OCI-LY3 (cell line): ENCODE measurements at regions not wholly inside any gene's neighbourhood (a gene's known extent, or its start where the extent isn't known, plus 50 kb on each side); places are given as distances from the start of the nearest gene placed in this dataset.

Experiments
- EZH2phosphoT487 ChIP-seq: fragments of 200-600 bp; shearing (Covaris generic); IDR thresholded peaks from 2 replicates; pipeline ENCODE4 v1.6.1; 2018; ENCODE audit warnings: antibody characterized with exemption, mixed run types, low read depth
- TF ChIP-seq, protein P1 (sequence below): fragments of 200-600, 300-600 bp; sonication (generic); IDR thresholded peaks from 2 replicates; pipeline ENCODE4 v1.5.1; 2014; ENCODE audit warnings: antibody characterized with exemption, low read length, low read depth

DNA sequence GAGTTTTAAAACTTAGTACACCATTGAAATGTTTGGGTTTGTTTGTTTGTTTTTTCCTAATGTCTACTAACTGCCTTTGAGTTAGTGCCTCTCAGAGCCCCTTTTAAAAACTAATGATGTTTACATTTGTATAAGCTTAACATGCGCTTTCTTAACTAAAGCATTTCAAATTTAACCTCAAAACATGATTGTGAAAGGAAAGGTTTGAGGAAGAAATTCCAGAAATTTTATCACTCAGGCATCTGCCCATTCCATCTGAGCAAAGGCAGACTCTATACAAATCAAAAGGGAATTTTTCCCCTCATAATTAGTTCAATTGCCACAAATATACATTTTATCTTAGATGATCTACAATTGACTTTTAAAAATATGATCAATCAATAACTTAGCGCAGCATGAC lies 230.7 kb upstream of the CAND1 start:
- TF ChIP-seq, protein P1, sequence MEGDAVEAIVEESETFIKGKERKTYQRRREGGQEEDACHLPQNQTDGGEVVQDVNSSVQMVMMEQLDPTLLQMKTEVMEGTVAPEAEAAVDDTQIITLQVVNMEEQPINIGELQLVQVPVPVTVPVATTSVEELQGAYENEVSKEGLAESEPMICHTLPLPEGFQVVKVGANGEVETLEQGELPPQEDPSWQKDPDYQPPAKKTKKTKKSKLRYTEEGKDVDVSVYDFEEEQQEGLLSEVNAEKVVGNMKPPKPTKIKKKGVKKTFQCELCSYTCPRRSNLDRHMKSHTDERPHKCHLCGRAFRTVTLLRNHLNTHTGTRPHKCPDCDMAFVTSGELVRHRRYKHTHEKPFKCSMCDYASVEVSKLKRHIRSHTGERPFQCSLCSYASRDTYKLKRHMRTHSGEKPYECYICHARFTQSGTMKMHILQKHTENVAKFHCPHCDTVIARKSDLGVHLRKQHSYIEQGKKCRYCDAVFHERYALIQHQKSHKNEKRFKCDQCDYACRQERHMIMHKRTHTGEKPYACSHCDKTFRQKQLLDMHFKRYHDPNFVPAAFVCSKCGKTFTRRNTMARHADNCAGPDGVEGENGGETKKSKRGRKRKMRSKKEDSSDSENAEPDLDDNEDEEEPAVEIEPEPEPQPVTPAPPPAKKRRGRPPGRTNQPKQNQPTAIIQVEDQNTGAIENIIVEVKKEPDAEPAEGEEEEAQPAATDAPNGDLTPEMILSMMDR, result no peak
- no peak for TF ChIP-seq EZH2phosphoT487
